ENCODE measurements at regions not wholly inside any gene's neighbourhood (a gene's known extent, or its start where the extent isn't known, plus 50 kb on each side); places are given as distances from the start of the nearest gene placed in this dataset.
"Not testable (repeated sequence)": the region's sequence is repeated elsewhere in the genome, so short reads cannot be mapped to it uniquely, and the experiment has no call there.

- in situ Hi-C loops (cut with MboI; ENCODE audit: low pct_unique_long_range_greater_than_20kb, low sequenced_read_pairs, unreplicated experiment): no loop called here
- DNase-seq (ENCODE audit: low spot score): no peak
- no peak for TF ChIP-seq CTCF (IDR thresholded peaks at IDR 0.05; ENCODE audit: extremely low read depth, insufficient read depth, missing control alignments)
Measured at GRCh38 chr5:176131771-176132170, 106.5 kb upstream of the SIMC1 start.

- TF ChIP-seq CTCF (IDR thresholded peaks at IDR 0.05; ENCODE audit: extremely low read depth, insufficient read depth, missing control alignments): no peak
- no peak for DNase-seq (ENCODE audit: low spot score)
- in situ Hi-C loops (cut with MboI; ENCODE audit: low pct_unique_long_range_greater_than_20kb, low sequenced_read_pairs, unreplicated experiment): no loop called here
Measured at GRCh38 chr5:176132471-176133288, 105.5 kb upstream of the SIMC1 start.

- no peak for DNase-seq (ENCODE audit: low spot score)
- in situ Hi-C loops (cut with MboI; ENCODE audit: low pct_unique_long_range_greater_than_20kb, low sequenced_read_pairs, unreplicated experiment): no loop called here
- no peak for TF ChIP-seq CTCF (IDR thresholded peaks at IDR 0.05; ENCODE audit: extremely low read depth, insufficient read depth, missing control alignments)
Measured at GRCh38 chr5:176133289-176133870, 104.8 kb upstream of the SIMC1 start.

- TF ChIP-seq CTCF (IDR thresholded peaks at IDR 0.05; ENCODE audit: extremely low read depth, insufficient read depth, missing control alignments): no peak
- in situ Hi-C loops (cut with MboI; ENCODE audit: low pct_unique_long_range_greater_than_20kb, low sequenced_read_pairs, unreplicated experiment): no loop called here
- no peak for DNase-seq (ENCODE audit: low spot score)
Measured at GRCh38 chr5:176133877-176134276, 104.3 kb upstream of the SIMC1 start.

- no peak for TF ChIP-seq CTCF (IDR thresholded peaks at IDR 0.05; ENCODE audit: extremely low read depth, insufficient read depth, missing control alignments)
- in situ Hi-C loops (cut with MboI; ENCODE audit: low pct_unique_long_range_greater_than_20kb, low sequenced_read_pairs, unreplicated experiment): no loop called here
- no peak for DNase-seq (ENCODE audit: low spot score)
Measured at GRCh38 chr5:176134529-176135223, 103.5 kb upstream of the SIMC1 start.

- in situ Hi-C loops (cut with MboI; ENCODE audit: low pct_unique_long_range_greater_than_20kb, low sequenced_read_pairs, unreplicated experiment); DNase-seq (ENCODE audit: low spot score): not testable (repeated sequence)
Measured at GRCh38 chr5:176140138-176140537, 98.1 kb upstream of the SIMC1 start.

GRCh38 chr5:176144508-176144907 lies 93.7 kb upstream of the SIMC1 start:
- DNase-seq (ENCODE audit: low spot score): no peak
- no peak for TF ChIP-seq CTCF (IDR thresholded peaks at IDR 0.05; ENCODE audit: extremely low read depth, insufficient read depth, missing control alignments)
- in situ Hi-C loops (cut with MboI; ENCODE audit: low pct_unique_long_range_greater_than_20kb, low sequenced_read_pairs, unreplicated experiment): no loop called here

- in situ Hi-C loops (cut with MboI; ENCODE audit: low pct_unique_long_range_greater_than_20kb, low sequenced_read_pairs, unreplicated experiment); DNase-seq (ENCODE audit: low spot score): not testable (repeated sequence)
Measured at GRCh38 chr5:176149948-176150347, 88.3 kb upstream of the SIMC1 start.
